Neural cell (in vitro differentiated cells): ENCODE measurements at regions not wholly inside any gene's neighbourhood (a gene's known extent, or its start where the extent isn't known, plus 50 kb on each side); places are given as distances from the start of the nearest gene placed in this dataset.

Experiments
- H2AFZ ChIP-seq: fragments of 200-600, 300-800 bp; sonication (generic), shearing (Covaris generic); 2 replicates; pipeline ENCODE4 v1.6.0; 2014; ENCODE audit warnings: low read depth, mild to moderate bottlenecking, antibody characterized with exemption, low read length, moderate library complexity
- H3F3A ChIP-seq: fragments of 200-600 bp; shearing (Covaris generic); 2 replicates; pipeline ENCODE4 v1.6.1; 2016; ENCODE audit warnings: mild to moderate bottlenecking, moderate library complexity, mixed read lengths, antibody characterized with exemption, low read length; ENCODE audit not compliant: insufficient read depth, poor library complexity, severe bottlenecking
- H3K27ac ChIP-seq: fragments of 200-600, 300-800 bp; sonication (generic), shearing (Covaris generic); 2 replicates; pipeline ENCODE4 v1.5.1; 2014; ENCODE audit warnings: mild to moderate bottlenecking, low read length, moderate library complexity
- H3K27me3 ChIP-seq: fragments of 300-800, 200-600 bp; sonication (generic), shearing (Covaris generic); 2 replicates; pipeline ENCODE4 v1.6.0; 2014; ENCODE audit warnings: mild to moderate bottlenecking, low read depth, low read length, moderate library complexity; ENCODE audit not compliant: insufficient read depth
- H3K36me3 ChIP-seq: fragments of 300-800, 200-600 bp; sonication (generic), shearing (Covaris generic); 2 replicates; pipeline ENCODE4 v1.5.1; 2014; ENCODE audit warnings: mild to moderate bottlenecking, antibody characterized with exemption, low read length, moderate library complexity; ENCODE audit not compliant: insufficient read depth
- H3K4me2 ChIP-seq: fragments of 300-800, 200-600 bp; sonication (generic), shearing (Covaris generic); 2 replicates; pipeline ENCODE4 v1.6.0; 2014; ENCODE audit warnings: mild to moderate bottlenecking, low read length
- H3K4me3 ChIP-seq: fragments of 300-800, 200-600 bp; sonication (generic), shearing (Covaris generic); 2 replicates; pipeline ENCODE4 v1.5.1; 2014; ENCODE audit warnings: mild to moderate bottlenecking, low read length, moderate library complexity
- H3K79me2 ChIP-seq: fragments of 200-600 bp; shearing (Covaris generic); replicated peaks from 2 replicates; pipeline ENCODE4 v1.6.0; 2014; ENCODE audit warnings: mild to moderate bottlenecking, low read length, moderate library complexity; ENCODE audit not compliant: insufficient read depth
- H3K9ac ChIP-seq: fragments of 300-800, 200-600 bp; sonication (generic), shearing (Covaris generic); 2 replicates; pipeline ENCODE4 v1.6.1; 2016; ENCODE audit warnings: mild to moderate bottlenecking, low read length, mixed read lengths
- H3K9me2 ChIP-seq: fragments of 200-600 bp; shearing (Covaris generic); 2 replicates; pipeline ENCODE4 v1.6.1; 2016; ENCODE audit warnings: mild to moderate bottlenecking, low read length, mixed read lengths; ENCODE audit not compliant: insufficient read depth
- H3K9me3 ChIP-seq: fragments of 200-600, 300-800 bp; sonication (generic), shearing (Covaris generic); 2 replicates; pipeline ENCODE4 v1.6.1; 2016; ENCODE audit warnings: mild to moderate bottlenecking, mixed run types, low read length, moderate library complexity, mixed read lengths
- H4K20me1 ChIP-seq: fragments of 200-600 bp; shearing (Covaris generic); 2 replicates; pipeline ENCODE4 v1.6.1; 2016; ENCODE audit warnings: mild to moderate bottlenecking, mixed run types; ENCODE audit not compliant: insufficient read depth
- CTCF ChIP-seq: fragments of 450-650 bp; IDR thresholded peaks from 2 replicates; pipeline ENCODE4 v1.5.1; 2014; ENCODE audit warnings: antibody characterized with exemption, mild to moderate bottlenecking, moderate library complexity; ENCODE audit not compliant: poor library complexity, severe bottlenecking
- EP300 ChIP-seq: fragments of 450-650 bp; conservative IDR thresholded peaks from 2 replicates; pipeline ENCODE4 v1.6.1; 2014; ENCODE audit warnings: antibody characterized with exemption, mild to moderate bottlenecking, moderate library complexity; ENCODE audit not compliant: poor library complexity, severe bottlenecking
- EZH2 ChIP-seq: fragments of 200-600, 300-800 bp; shearing (Covaris generic), sonication (generic); IDR thresholded peaks from 2 replicates; pipeline ENCODE4 v1.6.1; 2014; ENCODE audit warnings: antibody characterized with exemption, low read length, borderline replicate concordance, mild to moderate bottlenecking; ENCODE audit not compliant: insufficient read depth, poor library complexity, severe bottlenecking
- MXI1 ChIP-seq: fragments of 450-650 bp; conservative IDR thresholded peaks from 2 replicates; pipeline ENCODE4 v1.6.1; 2014; ENCODE audit warnings: antibody characterized with exemption, mild to moderate bottlenecking; ENCODE audit not compliant: poor library complexity, severe bottlenecking
- POLR2AphosphoS5 ChIP-seq: IDR thresholded peaks from 2 replicates; pipeline ENCODE4 v1.6.1; 2012
- RAD21 ChIP-seq: fragments of 450-650 bp; conservative IDR thresholded peaks from 2 replicates; pipeline ENCODE4 v1.6.1; 2014; ENCODE audit warnings: antibody characterized with exemption, mild to moderate bottlenecking, moderate library complexity
- REST ChIP-seq: IDR thresholded peaks from 2 replicates; pipeline ENCODE4 v1.6.1; 2012; ENCODE audit warnings: borderline replicate concordance
- SMC3 ChIP-seq: fragments of 450-650 bp; conservative IDR thresholded peaks from 2 replicates; pipeline ENCODE4 v1.6.1; 2014; ENCODE audit warnings: antibody characterized with exemption, mild to moderate bottlenecking, moderate library complexity; ENCODE audit not compliant: poor library complexity
- TAF1 ChIP-seq: IDR thresholded peaks from 2 replicates; pipeline ENCODE4 v1.6.1; 2012; ENCODE audit warnings: low read depth

- no peak overlapping the region for H3K4me2 ChIP-seq
- no peaks in the 10 kb centered on the region for H3K79me2 ChIP-seq
- TF ChIP-seq REST, result no peak
- no peak for TF ChIP-seq RAD21
- TF ChIP-seq TAF1, result no peak
- TF ChIP-seq EZH2, result no peak
- no peak for TF ChIP-seq CTCF
- no peak for TF ChIP-seq EP300
- TF ChIP-seq POLR2AphosphoS5, result no peak
- TF ChIP-seq MXI1, result no peak
- TF ChIP-seq SMC3, result no peak
- H2AFZ ChIP-seq, result no peak overlapping the region
- no peak overlapping the region for H3K9ac ChIP-seq
- H3F3A ChIP-seq, result no peaks in the 10 kb centered on the region
- H3K27ac ChIP-seq, result no peak overlapping the region
- H3K27me3 ChIP-seq, result no peaks in the 10 kb centered on the region
- no peaks in the 10 kb centered on the region for H3K9me2 ChIP-seq
- H3K36me3 ChIP-seq, result no peaks in the 10 kb centered on the region
- H3K9me3 ChIP-seq, result no peaks in the 10 kb centered on the region
- no peaks in the 10 kb centered on the region for H4K20me1 ChIP-seq
- H3K4me3 ChIP-seq, result no peak overlapping the region
Observed at GRCh38 chr10:62726142-62726541, 78.4 kb upstream of the ADO start.

- H4K20me1 ChIP-seq, result no peaks in the 10 kb centered on the region
- H3K36me3 ChIP-seq, result no peaks in the 10 kb centered on the region
- no peaks in the 10 kb centered on the region for H3F3A ChIP-seq
- H3K9me3 ChIP-seq, result no peaks in the 10 kb centered on the region
- no peak overlapping the region for H3K27ac ChIP-seq
- H3K27me3 ChIP-seq, result no peaks in the 10 kb centered on the region
- no peaks in the 10 kb centered on the region for H3K9me2 ChIP-seq
- no peak overlapping the region for H3K9ac ChIP-seq
- no peak for TF ChIP-seq RAD21
- TF ChIP-seq CTCF, result no peak
- TF ChIP-seq MXI1, result no peak
- no peak for TF ChIP-seq POLR2AphosphoS5
- no peak for TF ChIP-seq EP300
- no peak for TF ChIP-seq EZH2
- no peak for TF ChIP-seq REST
- no peak for TF ChIP-seq TAF1
- TF ChIP-seq SMC3, result no peak
- no peak overlapping the region for H3K4me2 ChIP-seq
- no peaks in the 10 kb centered on the region for H3K79me2 ChIP-seq
- H2AFZ ChIP-seq, result no peak overlapping the region
- no peak overlapping the region for H3K4me3 ChIP-seq
Observed at GRCh38 chr10:62726638-62727037, 77.9 kb upstream of the ADO start.
